Umbilical cord (tissue), 1 donor: ENCODE measurements at regions not wholly inside any gene's neighbourhood (a gene's known extent, or its start where the extent isn't known, plus 50 kb on each side); places are given as distances from the start of the nearest gene placed in this dataset.
A peak's percentile ranks its signal among the peaks of the same experiment; 100 is the strongest.
"Not testable (repeated sequence)": the region's sequence is repeated elsewhere in the genome, so short reads cannot be mapped to it uniquely, and the experiment has no call there.

Experiments used
- DNase-seq: peaks from one replicate; pipeline ENCODE4 v3.0.0-alpha.2; 2015; ENCODE audit warnings: low spot score

DNA sequence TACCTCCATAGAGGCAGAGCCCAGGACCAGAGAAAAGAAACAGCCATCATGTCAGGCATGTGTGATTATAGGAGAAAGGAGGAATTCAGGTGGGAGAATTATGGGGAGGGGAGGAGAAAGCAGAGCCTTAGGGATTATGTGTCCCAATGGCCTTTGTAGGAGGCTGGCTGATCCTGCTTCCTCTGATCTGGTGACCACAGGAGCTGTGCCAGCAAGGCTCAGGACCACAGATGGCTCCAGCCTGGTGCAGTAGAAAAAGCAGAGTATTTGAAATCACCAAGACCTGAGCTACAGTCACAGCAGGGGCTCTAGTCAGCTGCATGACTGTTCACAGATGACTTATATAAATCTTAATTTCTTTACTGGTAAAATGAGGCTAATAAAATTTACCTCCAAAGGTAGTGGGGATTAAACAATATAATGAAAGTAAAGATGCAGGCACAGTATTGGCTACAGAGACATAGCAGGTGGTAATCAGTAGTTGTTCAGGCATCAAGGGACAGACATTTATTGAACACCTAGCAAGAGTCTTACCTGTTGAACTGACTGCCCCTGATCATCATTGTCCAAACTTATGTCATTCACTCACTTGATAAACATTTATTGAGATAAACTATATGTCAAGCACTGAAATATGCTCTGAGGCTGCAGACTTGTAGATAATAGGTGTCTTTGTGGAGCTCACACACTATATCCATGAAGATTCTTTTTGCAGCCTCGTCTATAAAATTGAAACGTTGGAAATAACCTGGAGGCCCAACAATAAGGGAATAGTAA lies 121.3 kb downstream of the MYCN start:
- no peak for DNase-seq

DNA sequence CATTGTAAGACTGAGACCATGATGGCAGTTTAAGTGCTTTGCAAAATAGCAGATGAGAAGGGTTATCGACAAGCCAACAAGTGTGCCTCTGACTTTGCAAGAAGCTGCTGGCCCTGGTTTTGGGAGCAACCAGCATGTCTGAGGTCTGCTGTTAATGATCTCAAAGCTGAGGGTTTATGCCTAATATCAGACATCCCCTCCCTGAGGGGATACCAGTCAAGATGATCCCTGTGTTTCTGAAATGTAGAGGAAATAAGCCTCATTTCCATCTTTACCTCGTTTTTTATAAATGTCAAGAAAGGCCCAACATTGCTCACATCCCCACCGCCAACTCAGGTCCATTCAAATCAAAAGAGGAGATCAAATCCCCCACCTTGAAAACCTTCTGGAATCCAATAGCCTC lies 120.6 kb downstream of the MYCN start:
- no peak for DNase-seq

DNA sequence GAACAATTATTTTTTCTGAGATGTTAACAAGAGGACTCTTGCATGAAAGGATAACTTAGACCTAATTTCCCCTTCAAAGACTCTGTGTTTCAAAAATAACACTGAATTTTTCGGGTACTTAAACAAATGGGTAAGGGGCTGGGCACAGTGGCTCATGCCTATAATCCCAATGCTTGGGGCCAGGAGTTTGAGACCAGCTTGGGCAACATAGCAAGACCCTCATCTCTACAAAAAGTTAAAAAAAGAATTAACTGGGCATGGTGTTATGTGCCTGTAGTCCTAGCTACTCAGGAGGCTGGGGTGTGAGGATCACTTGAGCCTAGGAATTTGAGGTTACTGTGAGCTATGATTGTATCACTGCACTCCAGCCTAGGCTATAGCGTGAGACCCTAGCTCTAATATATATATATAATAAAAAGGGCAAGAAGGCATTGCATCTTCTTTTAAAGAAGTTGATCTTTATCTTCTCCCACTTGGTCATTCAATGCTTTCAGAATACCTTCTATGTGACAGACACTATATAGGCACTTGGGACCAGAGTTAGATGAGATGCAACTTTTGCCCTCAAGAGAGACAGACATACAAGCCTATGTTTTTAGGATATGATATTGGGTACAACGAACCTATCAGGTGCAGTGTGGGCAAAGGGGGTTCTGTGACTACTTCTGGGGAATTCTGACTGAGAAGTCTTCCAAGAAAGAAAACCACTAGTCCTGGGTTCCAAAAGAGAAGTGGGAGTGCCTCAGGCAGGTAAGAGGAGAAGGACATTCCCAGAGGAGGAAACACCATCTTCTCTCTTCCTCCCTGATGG lies 120.0 kb downstream of the MYCN start:
- no peak for DNase-seq

DNA sequence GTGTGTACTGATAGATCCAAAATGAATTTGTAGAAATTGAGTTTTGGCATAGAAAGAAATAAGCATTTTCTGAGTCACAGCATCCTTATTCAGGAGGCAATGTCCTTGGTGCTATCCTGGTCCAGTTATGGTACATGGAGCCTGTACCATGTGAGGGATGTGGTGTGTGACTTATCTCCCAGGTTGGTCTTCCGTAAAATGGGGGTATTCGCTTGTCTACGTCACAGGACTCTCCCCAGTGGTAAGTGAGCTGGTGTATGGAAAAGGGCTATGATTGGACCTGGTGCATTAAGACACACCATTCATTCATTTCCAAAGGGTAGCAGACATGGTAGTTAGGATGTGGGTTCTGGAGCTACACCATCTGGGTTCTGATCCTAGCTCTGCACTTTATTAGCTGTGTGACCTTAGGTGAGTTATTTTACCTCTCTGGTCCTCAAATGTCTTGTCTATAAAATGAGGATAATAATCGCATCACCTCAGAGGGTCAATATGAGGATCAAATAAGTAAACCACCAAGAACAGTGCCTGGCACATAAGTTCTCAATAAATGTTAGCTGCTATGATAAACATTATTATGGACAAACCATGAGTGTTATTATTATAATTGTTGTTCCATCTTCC lies 119.2 kb downstream of the MYCN start:
- DNase-seq = no peak

DNA sequence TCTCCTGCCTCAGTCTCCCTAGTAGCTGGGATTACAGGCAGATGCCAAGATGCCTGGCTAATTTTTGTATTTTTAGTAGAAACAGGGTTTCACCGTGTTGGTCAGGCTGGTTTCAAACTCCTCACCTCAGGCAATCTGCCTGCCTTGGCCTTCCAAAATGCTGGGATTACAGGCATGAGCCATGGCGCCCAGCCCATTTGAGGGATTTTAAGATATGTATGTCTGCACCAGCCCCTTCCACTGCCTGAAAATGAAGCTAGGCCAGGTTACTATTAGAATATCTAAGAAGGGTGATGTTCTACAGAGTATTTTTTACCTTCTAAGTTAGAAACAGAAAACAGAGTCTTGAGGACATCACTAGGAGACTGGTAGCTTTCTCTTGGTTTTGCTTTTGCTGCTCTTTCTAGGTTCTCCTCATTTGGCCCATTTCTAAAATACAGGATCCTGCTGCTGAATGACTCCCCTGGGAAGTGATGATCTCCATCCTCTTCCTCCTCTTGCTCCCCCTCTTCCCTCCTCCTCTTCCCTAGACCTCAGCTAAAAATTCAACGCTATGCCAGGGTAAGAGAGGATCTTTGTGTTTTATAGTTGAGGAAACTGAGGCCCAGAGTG lies 118.5 kb downstream of the MYCN start:
- no peak for DNase-seq

DNA sequence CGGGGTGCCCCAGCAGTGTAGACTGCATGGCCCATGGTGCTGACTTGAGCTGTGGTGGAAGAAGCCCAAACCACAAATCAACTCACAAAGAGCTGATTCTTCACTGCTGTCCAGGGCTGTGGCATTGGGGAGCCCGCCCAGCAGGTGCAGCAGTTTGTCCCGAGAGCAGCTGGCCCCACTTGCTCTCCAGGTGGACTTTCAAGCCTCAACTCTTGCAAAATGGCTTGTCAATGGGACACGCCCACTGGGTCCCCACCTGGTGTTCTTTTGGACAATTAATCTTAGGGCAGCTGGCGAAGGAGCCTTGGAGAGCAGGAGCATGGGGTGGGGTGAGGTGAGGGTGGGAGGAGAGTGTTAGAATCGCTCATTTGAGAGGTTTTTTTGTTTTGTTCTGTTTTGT lies 117.9 kb downstream of the MYCN start:
- DNase-seq = no peak

DNA sequence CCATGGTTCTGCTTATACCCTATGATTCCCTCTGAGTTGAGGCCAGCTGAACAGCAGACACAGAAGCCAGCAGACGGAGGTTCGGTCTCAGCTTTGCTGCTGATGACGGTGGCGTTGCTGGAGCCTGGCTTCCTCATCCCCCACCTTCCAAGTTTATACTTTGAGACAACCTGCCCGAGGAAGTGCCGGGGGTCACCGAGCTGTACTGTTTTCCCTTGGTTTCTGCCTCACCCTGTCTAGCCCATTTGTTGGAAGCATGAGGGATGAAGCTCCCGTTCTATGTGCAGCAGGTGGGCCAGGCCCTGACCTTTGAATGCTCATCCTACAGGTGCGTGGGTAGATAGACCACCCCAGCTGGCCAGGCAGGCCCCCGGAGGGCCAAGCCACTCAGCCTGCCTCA lies 117.3 kb downstream of the MYCN start:
- no peak for DNase-seq

DNA sequence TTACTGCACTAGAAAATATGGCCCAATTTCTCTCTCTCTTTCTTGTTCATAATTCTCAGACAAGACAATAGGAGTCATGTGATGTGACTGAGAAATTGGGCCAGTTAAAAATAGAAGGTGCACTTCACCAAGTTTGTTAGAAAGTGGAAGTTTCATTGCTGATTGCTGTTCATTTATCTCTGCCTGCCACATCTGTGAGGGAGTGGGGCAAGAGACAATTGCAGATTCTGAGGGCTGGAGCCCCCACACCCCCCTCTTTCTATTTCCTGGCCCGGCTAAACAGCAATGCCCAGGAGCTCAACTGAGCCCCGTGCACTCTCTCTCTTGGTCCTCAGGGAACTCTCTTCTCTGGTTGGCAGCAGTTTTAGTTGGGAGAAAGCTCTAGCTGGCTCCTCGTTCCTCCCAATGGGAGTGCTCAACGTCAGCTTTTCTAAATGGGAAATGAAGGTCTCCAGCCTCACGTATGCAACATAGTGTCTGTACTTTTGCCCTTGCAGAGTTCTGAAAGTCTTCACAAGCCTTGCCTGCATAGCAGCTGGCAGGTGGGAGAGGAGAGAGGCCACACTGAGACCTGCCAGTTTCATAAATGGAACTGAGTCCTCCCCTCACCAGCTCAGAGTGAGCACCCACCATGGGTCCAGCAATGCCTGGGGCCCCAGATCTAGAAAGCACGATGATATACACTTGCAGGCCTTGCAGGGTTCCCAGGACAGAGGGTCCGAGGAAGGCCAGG lies 115.7 kb downstream of the MYCN start:
- no peak for DNase-seq

DNA sequence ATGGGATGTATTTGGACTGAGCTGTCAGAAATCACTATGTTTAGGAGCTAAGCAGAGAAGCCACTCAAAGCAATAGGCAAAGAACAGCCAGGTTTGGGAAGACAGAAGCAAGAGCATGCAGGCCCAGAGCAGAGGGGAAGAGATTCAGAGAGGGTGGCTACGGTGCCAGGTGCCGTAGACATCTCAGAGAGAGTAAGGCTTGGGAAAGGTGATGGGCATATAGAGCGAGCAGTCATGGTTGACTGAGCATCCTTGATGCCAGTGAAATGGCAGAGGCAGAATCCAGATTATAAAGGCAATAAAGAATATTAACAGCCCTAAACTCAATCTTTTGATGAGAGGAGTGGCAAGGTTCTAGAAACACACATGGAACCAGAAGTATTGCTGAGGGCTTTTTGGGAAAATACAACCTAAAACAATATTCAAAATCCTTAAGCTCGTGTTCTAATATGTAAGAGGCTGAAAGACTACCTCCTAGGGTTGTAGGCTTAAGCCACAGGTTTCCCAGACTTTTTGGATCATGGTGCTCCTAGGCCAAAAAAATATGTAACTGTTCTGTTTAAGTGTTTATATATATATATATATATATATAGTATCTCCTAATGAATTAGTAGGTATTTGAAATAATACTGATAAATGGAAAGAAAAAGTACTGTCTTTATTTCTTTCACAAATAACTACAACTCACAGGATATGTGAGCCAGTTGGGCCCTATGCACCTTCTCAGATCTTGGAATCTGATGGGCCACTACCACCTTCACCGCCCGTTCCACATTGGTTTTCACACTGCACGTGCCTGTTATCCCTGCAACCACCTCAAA lies 113.3 kb downstream of the MYCN start:
- no peak for DNase-seq

DNA sequence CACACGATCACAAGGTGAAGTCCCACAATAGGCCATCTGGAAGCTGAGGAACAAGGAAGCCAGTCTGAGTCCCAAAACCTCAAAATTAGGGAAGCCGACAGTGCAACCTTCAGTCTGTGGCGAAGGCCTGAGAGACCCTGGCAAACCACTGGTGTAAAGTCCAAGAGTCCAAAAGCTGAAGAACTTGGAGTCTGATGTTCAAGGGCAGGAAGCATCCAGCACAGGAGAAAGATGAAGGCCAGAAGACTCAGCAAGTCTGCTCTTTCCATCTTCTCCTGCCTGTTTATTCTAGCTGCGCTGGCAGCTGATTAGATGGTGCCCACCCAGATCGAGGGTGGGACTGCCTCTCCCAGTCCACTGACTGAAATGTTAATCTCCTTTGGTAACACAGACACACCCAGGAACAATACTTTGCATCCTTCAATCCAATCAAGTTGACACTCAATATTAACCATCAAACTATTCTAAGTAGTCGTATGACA lies 112.3 kb downstream of the MYCN start:
- DNase-seq = not testable (repeated sequence)

DNA sequence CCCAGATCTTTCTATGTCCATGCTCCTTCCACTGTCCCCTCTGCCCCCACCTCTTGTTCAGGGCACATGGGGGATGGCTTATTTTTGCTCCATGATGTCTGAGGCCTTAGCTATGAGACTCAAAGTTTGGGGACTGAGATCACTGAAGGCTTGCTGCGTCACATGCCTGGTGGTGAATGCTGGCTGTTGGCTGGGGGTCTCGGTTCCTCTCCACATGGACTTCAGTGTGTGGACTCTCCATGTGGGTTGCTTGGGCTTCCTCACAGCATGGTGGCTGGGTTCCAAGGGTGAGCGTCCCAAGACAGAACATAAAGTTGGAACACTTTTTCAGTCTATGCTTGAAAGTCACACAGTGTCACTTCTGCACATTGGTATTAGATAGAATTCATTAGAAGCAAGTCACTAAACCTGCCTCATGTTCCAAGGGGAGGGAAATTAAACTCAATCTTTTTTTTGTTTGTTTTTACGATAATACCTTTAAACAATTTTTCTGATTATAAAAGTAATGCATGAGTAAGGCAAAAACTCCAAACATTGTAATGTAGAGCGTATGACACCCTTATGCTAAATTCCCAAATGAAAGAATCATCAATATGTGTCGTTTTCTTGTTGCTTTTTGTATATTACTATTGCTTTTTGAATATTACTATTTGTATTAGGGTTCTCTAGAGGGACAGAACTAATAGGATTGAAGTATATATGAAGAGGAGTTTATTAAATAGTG lies 111.7 kb downstream of the MYCN start:
- no peak for DNase-seq

DNA sequence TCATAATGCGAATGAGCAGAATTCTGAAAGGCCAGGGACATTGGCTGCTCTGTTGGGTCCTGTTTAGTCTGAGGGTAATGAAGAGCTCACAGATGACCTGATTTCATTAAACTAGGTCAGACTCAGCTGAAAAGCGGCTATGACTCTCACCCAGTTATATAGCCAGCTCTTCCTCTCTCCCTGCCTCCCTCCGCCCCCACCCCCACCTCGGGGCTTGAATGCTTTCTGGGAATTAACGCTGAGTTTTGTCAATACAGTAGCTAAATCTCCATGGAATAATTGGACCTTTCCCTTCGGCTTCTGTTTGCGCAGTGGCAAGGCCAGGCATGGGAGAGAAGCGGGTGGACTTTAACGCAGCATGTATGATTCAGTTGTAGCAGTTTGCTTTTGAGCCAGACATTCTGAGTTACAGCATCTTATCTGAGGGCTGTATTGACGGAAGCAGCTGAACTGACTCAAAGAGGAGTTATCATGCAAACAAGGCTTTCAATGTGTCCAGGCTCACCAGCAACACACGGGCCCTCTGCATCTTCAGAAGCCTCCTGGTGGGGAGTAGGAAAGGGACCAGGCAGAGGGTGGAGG lies 110.6 kb downstream of the MYCN start:
- peak; percentile 79 for DNase-seq

DNA sequence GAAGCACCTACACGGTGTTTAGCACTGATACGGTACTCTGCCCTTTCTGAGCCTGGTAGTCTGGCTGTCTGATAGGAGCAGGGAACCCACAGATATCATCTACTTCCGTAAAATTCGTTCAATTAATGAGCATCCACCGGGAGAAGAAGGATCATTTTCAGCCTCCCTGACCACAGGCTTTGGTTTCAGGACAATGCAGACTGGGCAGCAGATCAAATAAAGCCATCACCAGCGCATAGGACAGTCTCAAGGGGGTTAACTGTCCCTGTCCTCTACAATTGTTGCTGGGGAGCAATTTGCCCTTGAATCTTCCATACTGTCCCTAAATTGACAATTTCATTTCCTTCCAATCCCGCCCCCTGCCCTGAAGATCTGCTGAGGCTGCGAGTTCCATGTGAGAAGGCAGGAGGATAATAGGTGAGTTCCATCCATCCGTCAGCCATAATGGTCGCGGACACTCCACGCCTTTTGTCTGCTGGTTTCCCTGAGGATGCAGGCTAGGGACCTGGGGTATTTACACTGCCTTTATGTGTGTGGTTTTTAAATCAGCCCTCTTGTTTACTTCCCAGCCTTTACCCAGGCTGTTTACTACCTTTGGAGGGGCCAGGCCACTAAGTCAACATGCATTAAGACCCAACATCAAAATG lies 110.0 kb downstream of the MYCN start:
- DNase-seq = no peak

DNA sequence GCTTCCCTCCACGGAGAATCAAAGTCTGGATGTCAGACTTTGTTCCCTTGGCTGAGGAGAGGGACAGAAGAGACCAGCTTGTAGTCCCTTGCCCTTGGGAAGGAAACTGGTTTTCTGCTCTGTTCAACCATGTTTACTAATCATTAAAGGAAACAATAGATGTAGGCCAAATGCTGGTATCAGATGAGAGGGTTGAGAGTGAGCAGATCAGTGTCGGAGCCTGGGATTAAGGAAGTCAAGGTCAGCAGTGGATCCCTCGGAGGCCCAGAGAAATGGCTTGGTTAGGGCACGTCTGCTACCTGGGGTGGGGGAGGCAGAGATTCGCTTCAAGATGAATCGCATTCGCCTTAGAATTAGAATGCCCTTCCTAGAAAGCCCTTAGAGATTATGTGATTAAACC lies 109.1 kb downstream of the MYCN start:
- DNase-seq = no peak

DNA sequence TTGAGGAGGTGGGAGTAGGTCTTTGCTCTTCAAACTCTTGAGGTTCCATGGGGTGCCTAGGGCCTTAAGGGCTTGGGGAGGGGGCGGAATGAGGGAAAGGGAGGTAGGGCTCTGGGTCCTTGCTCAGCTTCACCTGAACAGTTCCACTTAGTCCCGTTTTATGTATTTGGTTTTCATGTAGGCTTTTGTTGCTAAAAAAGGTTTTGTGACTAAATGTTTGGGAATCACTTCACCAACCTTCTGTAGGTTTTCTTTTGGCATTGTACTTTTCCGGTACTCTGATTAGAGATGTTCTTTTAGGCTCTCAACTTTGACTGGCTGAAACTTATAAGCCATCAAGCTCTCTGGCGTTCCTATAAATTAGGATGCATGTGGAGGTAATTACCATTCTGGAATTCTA lies 108.1 kb downstream of the MYCN start:
- DNase-seq = no peak

DNA sequence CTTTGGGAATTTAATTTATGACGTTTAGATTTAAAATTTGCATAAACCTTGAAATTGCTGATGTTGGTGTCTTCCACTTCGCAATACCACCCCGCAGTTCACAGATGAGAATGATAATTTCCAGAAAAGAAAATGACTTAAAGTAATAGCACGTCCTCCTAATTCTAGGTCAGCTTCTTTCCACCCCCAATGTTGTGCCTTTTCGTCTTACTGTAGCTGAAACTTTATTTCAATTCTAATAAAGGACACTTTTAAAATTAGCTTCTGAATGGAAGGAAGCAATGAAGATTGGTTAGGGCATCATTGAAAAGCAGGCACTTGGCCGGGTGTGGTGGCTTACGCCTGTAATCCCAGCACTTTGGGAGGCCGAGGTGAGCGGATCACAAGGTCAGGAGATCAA lies 107.4 kb downstream of the MYCN start:
- DNase-seq = no peak

DNA sequence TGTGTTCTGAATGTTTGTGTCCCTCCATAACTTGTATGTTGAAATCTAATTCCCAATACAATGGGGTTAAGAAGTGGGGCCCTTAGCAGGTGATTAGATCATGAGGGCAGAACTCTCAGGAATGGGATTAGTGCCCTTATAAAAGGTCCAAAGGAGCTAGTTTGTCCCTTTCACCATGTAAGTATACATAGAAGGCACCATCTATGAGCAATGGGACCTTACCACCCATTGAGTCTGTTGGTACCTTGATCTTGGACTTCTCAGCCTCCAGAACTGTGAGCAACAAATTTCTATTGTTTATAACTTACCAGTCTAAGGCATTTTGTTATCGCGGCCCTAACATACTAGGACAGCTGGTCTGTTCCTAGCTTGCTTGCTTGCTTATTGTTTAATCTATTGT lies 106.3 kb downstream of the MYCN start:
- no peak for DNase-seq

DNA sequence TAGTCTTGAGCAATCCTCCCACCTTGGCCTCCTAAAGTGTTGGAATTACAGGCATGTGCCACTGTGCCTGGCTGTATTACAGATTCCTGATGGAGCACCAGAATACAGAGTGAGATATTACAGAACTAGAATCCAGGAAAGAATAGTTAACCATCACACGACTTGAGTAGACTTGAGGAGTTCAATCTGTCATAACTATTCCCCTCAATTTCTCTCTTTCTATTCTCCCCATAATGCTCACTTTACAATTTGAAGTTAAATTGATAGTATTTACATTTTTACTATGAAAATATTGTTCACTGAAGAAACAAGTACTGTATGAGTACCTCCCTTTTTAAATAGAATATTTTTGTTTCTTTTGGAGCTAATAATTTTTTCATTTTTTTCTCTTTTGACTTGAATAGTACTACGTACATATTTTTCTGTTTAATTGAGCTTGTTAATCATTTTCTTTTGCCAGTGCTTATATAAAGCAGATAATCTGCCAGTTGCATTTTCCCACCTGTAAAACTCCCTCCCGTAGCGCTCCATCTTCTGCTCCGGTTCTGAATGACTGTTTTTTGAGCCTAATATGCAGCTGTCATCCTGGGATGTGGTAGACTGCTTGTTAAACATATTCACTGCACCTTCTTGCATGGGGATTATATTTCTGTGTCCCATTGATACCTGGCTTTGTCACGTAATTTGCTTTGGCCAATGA lies 105.5 kb downstream of the MYCN start:
- no peak for DNase-seq
